Activated effector memory CD4-positive, alpha-beta T cell treated with Interleukin-2 at 50 U/mL for 16 hours (primary cell): ENCODE measurements at regions not wholly inside any gene's neighbourhood (a gene's known extent, or its start where the extent isn't known, plus 50 kb on each side); places are given as distances from the start of the nearest gene placed in this dataset.
"Not testable (repeated sequence)": the region's sequence is repeated elsewhere in the genome, so short reads cannot be mapped to it uniquely, and the experiment has no call there.

Experiments
- DNase-seq: peaks from one replicate; pipeline ENCODE4 v3.0.0-alpha.2; 2020

DNA sequence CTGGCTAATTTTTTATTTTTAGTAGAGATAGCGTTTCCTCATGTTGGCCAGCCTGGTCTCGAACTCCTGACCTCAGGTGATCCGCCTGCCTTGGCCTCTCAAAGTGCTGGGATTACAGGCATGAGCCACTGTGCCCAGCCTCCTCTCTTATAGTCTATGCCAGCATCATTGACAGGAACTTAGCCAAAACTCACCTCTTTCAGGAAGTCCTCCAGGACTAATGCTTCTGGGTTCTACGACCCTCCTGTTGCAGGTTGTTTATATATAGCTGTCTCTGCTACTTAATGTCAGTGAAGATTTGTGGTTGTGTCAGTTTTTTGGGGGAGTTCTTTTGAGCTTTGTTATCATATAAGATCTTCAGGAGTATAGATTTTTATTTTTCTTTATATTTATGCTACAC, 112.1 kb upstream of the CDC42EP3 start:
- no peak for DNase-seq

DNA sequence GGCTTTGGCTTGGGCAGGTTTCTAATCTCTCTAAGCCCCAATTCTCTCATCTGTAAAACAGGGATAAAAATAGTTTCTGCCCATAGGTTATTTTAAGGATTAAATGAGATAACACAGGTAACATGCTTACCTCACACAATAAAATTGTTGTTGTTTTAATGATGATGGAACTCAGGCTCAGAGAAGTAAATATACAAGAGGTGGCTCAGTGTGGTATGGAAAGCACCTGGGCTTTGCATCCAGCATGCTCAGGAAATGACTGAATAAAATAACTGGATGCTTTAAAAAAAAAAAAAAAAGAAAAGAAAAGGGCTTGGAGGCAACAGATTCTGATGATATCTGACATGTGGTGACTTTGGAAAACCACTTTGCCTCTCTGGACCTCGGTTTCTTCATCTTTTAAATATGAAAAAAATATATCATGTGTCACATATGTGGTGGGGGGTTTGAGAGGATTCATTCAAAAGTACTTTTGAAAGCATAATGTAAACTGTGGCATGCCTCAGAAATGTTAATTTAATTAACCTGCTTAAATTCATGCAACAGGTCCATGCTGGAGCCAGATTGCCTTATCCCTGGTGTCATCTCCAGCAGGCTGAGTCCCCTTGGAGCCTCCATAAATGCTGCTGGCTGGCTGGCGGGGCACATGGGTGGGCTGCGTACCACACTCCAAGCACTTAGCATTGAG, 112.8 kb upstream of the CDC42EP3 start:
- DNase-seq = no peak

DNA sequence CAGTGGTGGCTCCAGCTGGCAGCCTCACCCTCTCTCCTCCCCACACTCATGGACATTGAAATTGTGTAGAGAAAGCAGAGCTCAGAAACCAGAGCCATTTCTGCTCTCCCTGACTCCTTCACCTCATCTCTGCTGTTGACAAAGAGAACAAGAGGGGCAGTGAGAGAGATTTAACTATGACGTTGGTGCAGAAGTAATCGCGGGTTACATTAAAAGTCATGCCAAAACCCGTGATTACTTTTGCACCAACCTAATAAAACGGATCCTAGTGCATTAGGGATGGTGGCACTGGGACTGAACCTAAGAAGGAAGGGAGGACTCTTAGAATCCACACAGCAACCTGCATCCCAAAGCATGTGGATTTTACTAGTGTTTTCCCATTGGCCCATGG, 113.3 kb upstream of the CDC42EP3 start:
- no peak for DNase-seq

GRCh38 chr2:37786191-37786698, 114.8 kb upstream of the CDC42EP3 start:
- DNase-seq = no peak

DNA sequence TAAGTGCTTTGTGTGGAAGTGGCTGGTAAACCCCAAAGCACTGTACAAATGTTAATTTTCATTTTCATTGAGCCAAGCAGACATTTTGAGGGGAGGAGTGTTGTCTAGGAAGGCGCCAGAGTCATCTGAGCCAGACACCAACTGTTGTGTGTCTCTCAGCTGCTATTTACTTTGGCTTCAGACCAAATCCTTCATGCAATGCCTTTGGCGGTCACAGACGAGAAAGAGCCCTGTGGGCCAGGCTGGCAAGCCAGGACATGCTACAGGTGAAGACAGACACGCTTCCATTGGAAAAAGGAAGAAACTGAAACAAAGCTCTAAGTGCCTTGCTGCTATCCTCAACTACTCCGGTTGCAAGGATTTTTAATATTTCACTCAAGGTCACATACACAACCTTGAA, 115.4 kb upstream of the CDC42EP3 start:
- DNase-seq = no peak

DNA sequence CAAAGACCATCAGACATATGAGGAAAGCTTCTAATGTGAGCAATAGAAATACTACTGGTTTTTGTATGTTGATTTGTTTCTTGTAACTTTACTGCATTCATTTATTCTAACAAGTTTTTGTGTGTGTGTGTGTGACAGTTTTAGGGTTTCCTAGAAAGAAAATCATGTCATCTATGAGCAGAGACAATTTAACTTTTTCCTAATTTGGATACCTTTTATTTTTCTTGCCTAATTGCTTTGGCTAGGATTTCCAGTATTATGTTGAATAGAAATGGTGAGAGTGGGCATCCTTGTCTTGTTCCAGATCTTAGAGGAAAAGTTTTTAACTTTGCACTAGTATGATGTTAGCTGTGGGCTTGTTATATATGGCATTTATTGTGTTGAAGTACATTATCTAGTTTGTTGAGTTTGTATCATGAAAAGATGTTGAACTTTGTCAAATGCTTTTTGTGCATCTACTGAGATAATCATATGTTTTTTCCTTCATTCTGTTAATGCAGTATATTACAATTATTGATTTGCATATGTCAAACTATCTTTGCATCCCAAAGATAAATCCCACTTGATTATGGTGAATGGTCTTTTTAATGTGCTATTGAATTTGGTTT, 117.3 kb upstream of the CDC42EP3 start:
- DNase-seq = no peak

DNA sequence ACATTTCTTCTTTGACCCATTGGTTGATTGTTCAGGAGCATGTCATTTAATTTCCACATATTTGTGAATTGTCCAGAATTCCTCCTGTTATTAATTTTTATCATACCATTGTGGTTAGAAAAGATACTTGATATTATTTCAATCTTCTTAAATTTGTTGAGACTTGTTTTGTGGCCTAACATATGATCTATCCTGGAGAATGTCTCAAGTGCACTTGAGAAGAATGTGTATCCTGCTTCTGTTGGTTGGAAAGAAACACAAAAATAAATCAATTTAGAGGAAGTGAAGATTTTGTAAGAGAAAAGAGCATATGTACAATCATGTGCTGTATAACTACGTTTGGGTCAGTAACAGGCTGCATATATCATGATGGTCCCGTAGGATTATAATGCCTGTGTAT, 118.6 kb upstream of the CDC42EP3 start:
- no peak for DNase-seq

- no peak for DNase-seq
Measured at GRCh38 chr2:37790462-37790861, 119.0 kb upstream of the CDC42EP3 start.

GRCh38 chr2:37792366-37792765, 120.9 kb upstream of the CDC42EP3 start:
- DNase-seq = no peak

GRCh38 chr2:37793004-37793403, 121.6 kb upstream of the CDC42EP3 start:
- no peak for DNase-seq

DNA sequence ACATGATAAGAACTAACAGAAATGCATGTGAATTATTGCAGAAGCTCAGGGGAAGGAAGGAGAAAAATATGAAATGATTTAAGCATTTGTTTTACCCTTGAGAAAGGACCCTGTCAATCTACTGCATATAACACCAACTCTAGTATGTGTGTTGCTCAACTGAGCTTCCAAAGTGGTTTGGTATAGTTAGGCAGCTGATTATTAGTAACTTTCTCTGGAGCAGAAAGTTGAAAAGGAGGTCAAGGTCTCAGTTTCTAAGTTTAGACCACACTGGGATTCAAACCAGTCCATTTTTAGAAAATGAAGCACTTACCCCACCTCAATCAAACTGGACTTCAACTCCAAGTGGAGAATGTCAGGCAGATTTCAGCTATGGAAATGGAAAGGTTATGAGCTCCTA, 123.3 kb upstream of the CDC42EP3 start:
- no peak for DNase-seq

GRCh38 chr2:37795456-37795855, 124.0 kb upstream of the CDC42EP3 start:
- no peak for DNase-seq

DNA sequence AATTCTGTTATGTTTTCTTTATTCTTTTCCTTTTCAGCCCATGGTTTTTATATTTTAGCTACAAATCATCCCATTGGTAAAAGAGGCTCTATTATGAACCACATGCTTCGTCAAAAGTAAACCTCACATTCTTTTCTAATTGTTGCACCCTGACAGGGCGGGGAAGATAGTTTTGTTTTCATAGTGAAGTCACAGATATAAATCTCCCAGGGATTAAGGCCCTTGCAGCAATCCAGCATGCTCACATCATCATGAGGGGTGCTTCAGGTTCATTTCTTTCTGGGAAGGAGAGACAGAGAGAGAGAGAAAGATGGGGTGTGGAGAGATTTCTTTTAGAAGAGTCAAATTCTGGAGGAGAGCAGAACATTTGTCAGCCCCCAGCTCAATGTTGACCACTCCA, 124.5 kb upstream of the CDC42EP3 start:
- DNase-seq = no peak

- DNase-seq = no peak
Measured at GRCh38 chr2:37796481-37796880, 125.0 kb upstream of the CDC42EP3 start.

DNA sequence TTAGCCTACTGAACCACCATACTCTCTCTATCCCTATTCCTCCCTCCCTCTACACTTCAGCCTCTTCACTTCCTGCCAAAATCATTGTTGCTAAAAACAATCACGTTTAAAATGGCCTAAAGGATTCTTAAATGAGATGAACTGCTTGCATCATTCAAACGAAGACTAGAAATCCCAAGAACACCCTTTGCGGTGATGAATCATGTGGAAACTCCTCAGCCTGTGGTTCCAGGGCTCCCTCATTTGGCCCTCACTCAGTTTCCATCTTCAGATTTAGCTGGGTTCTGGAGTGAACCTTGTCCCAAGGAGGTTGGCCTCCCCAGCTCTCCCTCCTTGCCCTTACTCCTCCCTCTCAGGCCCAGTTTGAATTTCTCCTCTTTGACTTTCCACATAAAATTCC, 125.6 kb upstream of the CDC42EP3 start:
- DNase-seq = no peak

DNA sequence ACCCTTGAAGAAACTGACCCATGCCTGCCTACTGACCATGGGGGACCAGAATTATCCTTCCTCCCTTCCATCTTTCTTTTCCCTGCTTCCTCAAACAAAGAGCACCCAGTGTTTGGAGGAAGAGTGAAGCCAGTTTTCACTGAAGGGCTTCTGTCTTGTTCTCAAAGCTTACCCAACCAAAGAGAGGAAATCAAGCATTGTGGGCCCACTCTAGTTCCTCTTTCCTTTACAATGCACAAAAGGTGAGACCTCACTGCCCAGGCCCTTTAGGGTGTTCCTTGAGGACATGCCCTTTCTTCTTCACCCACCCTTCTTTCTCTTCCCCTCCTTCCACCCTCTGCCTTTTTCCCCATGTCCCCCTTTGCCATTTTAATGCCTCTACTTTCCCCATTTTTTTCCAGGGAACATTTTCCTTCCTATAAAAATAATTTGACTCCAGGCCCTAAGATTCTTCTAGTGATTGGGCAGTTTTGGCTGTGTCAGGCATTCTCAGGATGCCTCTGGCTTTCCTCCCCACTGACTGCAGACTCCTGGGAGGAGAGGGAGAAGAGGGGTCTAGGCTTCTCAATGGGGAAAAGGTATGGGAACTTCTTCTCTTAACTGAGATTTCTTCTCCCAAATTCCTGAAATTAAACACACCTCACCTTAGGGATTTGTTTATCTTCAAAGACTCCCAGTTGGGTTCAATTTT, 126.6 kb upstream of the RMDN2 start:
- no peak for DNase-seq

GRCh38 chr2:37800176-37800858, 124.8 kb upstream of the RMDN2 start:
- no peak for DNase-seq

GRCh38 chr2:37802211-37802752, 122.8 kb upstream of the RMDN2 start:
- no peak for DNase-seq

DNA sequence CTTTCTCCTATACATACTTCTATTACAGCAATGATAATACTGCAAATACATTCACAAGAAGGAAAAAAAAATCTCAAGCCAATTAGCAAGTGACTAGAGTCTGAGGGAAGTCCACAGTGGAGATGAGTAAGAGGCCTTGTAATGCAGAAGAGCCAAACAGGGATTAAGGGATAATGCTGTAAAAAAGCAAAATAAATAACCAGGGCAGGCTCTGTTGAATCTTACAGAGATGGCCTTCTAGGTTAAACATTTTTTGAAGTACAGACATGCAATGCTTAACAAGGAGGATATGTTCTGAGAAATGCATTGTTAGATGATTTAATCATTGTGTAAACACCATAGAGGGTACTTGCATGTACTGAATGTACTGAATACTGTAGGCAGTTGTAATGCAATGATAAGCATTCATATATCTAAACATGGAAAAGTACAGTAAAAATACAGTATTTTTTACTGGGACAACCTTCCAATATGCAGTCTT, 122.1 kb upstream of the RMDN2 start:
- DNase-seq = no peak

- not testable (repeated sequence) for DNase-seq
Measured at GRCh38 chr2:37806004-37806403, 119.1 kb upstream of the RMDN2 start.

DNA sequence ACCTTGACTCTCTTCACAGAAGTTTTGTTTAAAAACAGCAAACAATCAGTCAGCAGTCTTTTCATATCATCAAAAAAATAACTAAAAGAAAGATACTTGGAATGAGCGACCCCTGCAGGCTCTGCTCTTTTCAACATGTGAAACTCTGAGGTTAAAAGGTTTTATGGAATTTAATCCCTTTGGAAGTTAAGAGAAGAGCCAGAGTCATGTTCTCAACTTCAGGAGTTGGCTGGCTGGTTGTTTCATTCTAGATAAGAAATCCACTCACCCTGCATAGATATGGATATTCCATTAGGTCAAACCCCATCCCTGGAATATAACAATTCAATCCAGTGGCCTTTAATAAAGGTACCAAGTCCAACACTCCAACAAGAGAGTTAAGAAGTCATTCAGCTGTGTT, 115.6 kb upstream of the RMDN2 start:
- DNase-seq = no peak

DNA sequence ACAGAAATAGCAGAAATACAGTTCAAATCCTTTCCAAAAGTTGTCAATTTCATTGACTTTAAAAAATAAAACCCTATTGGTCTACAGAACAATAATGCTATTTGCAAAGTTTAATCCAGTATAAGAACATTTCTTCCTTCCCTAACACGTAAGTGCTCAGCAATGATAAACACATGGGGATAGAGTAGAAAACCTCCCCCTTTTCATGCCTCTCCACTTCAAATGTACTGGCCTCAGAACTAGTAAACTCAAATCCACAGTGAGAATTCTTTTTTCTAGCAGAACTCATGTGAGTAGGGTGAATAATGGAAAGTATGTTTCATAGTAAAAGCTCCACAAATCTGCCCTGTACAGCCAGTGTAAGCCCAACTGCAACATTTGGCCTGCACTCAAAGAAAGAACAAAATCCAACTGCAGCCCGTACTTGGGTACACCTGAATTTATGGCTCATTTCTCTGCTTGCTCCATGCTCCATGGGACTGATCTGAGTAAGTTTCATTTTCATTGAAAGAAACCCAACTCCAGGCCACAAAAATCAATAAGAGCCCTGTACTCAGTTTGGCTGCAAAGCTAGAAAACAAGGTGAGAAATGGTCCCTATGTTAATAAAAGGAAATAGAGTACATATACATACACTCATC, 115.0 kb upstream of the RMDN2 start:
- no peak for DNase-seq

- no peak for DNase-seq
Measured at GRCh38 chr2:37812414-37812813, 112.7 kb upstream of the RMDN2 start.
